HEK293 (cell line): ENCODE measurements at regions not wholly inside any gene's neighbourhood (a gene's known extent, or its start where the extent isn't known, plus 50 kb on each side); places are given as distances from the start of the nearest gene placed in this dataset.
A peak's percentile ranks its signal among the peaks of the same experiment; 100 is the strongest.

ENCODE experiments used
- CTCF ChIA-PET: fragments of 350-600 bp; formaldehyde crosslinking; extraction: SDS; loops from one replicate; lab custom pipeline; 2021; ENCODE audit warnings: antibody characterized with exemption; lab: Yijun Ruan, JAX
- POLR2A ChIA-PET: fragments of 300-600 bp; formaldehyde crosslinking; extraction: SDS; loops from one replicate; lab custom pipeline; 2020; ENCODE audit warnings: antibody characterized with exemption, inconsistent platforms; lab: Yijun Ruan, JAX
- H3K27ac ChIP-seq: fragments of 200-500 bp; sonication (Bioruptor generic); 2 replicates; pipeline ENCODE4 v1.5.1; 2014; ENCODE audit warnings: low read depth, low read length, control low read depth, inconsistent platforms; ENCODE audit errors: extremely low read depth
- H3K36me3 ChIP-seq, 2 experiments: fragments of 200-500 bp in 1 of 2; sonication (Bioruptor generic) in 1 of 2; 1 replicate in 1 of 2; 2 replicates in 1 of 2; pipeline ENCODE4 v1.5.1; 2014 to 2017; ENCODE audit warnings: inconsistent platforms in 2 of 2, low read length in 2 of 2; ENCODE audit not compliant: control insufficient read depth in 2 of 2, insufficient read depth in 1 of 2
- H3K4me1 ChIP-seq: fragments of 200-500 bp; sonication (Bioruptor generic); 2 replicates; pipeline ENCODE4 v1.5.1; 2014; ENCODE audit warnings: mild to moderate bottlenecking, low read length, inconsistent platforms; ENCODE audit not compliant: control insufficient read depth, insufficient read depth
- H3K4me3 ChIP-seq: 2 replicates; pipeline ENCODE4 v1.5.1; 2011; ENCODE audit warnings: low read depth, mild to moderate bottlenecking, control low read depth, low read length, moderate library complexity
- H3K9me3 ChIP-seq: fragments of 200-500 bp; sonication (Bioruptor generic); 2 replicates; pipeline ENCODE4 v1.5.1; 2014; ENCODE audit warnings: low read depth, low read length, inconsistent platforms; ENCODE audit not compliant: control insufficient read depth, insufficient read depth
- AEBP2 ChIP-seq: fragments of 450-650 bp; formaldehyde crosslinking; IDR thresholded peaks from 2 replicates; pipeline ENCODE4 v1.5.1; 2016; ENCODE audit warnings: missing biosample characterization, missing genetic modification characterization, borderline replicate concordance
- FEZF1 ChIP-seq: fragments of 450-650 bp; formaldehyde crosslinking; IDR thresholded peaks from 2 replicates; pipeline ENCODE4 v1.5.1; 2016; ENCODE audit warnings: missing biosample characterization, missing genetic modification characterization
- GLIS1 ChIP-seq: fragments of 450-650 bp; formaldehyde crosslinking; IDR thresholded peaks from 2 replicates; pipeline ENCODE4 v1.5.1; 2016; ENCODE audit warnings: missing biosample characterization, missing genetic modification characterization
- MZF1 ChIP-seq: fragments of 450-650 bp; formaldehyde crosslinking; IDR thresholded peaks from 2 replicates; pipeline ENCODE4 v1.5.1; 2017; ENCODE audit warnings: missing biosample characterization, missing genetic modification characterization, borderline replicate concordance
- PATZ1 ChIP-seq: fragments of 450-650 bp; formaldehyde crosslinking; IDR thresholded peaks from 2 replicates; pipeline ENCODE4 v1.5.1; 2016; ENCODE audit warnings: missing biosample characterization, missing genetic modification characterization
- PRDM10 ChIP-seq: fragments of 450-650 bp; formaldehyde crosslinking; IDR thresholded peaks from 2 replicates; pipeline ENCODE4 v1.5.1; 2016; ENCODE audit warnings: missing biosample characterization, missing genetic modification characterization
- SALL2 ChIP-seq: fragments of 450-650 bp; formaldehyde crosslinking; IDR thresholded peaks from 2 replicates; pipeline ENCODE4 v1.5.0; 2017; ENCODE audit warnings: missing biosample characterization, mild to moderate bottlenecking, missing genetic modification characterization, borderline replicate concordance
- SCRT2 ChIP-seq: fragments of 450-650 bp; formaldehyde crosslinking; IDR thresholded peaks from 2 replicates; pipeline ENCODE4 v1.5.1; 2016; ENCODE audit warnings: missing biosample characterization, missing genetic modification characterization
- SP2 ChIP-seq: fragments of 450-650 bp; formaldehyde crosslinking; IDR thresholded peaks from 2 replicates; pipeline ENCODE4 v1.5.1; 2016; ENCODE audit warnings: missing biosample characterization, missing genetic modification characterization
- WT1 ChIP-seq: fragments of 450-650 bp; formaldehyde crosslinking; IDR thresholded peaks from 2 replicates; pipeline ENCODE4 v1.5.1; 2016; ENCODE audit warnings: missing biosample characterization, missing genetic modification characterization
- ZBTB17 ChIP-seq: fragments of 450-650 bp; formaldehyde crosslinking; IDR thresholded peaks from 2 replicates; pipeline ENCODE4 v1.5.1; 2016; ENCODE audit warnings: missing biosample characterization, missing genetic modification characterization
- ZBTB44 ChIP-seq: fragments of 450-650 bp; IDR thresholded peaks from 2 replicates; pipeline ENCODE4 v1.5.1; 2018; ENCODE audit warnings: missing biosample characterization, mild to moderate bottlenecking, missing genetic modification characterization
- ZBTB49 ChIP-seq: fragments of 450-650 bp; formaldehyde crosslinking; IDR thresholded peaks from 2 replicates; pipeline ENCODE4 v1.5.1; 2016; ENCODE audit warnings: missing biosample characterization, missing genetic modification characterization, low read depth
- ZFP3 ChIP-seq: fragments of 450-650 bp; formaldehyde crosslinking; IDR thresholded peaks from 2 replicates; pipeline ENCODE4 v1.5.1; 2016; ENCODE audit warnings: low read depth, missing biosample characterization, missing genetic modification characterization
- ZFP37 ChIP-seq: fragments of 450-650 bp; formaldehyde crosslinking; IDR thresholded peaks from 2 replicates; pipeline ENCODE4 v1.5.1; 2016; ENCODE audit warnings: missing biosample characterization, missing genetic modification characterization
- ZNF112 ChIP-seq: fragments of 450-650 bp; formaldehyde crosslinking; IDR thresholded peaks from 2 replicates; pipeline ENCODE4 v1.5.0; 2017; ENCODE audit warnings: missing biosample characterization, missing genetic modification characterization
- ZNF184 ChIP-seq: fragments of 450-650 bp; IDR thresholded peaks from 2 replicates; pipeline ENCODE4 v1.5.1; 2018; ENCODE audit warnings: missing biosample characterization, mild to moderate bottlenecking, missing genetic modification characterization
- ZNF202 ChIP-seq: fragments of 450-650 bp; formaldehyde crosslinking; IDR thresholded peaks from 2 replicates; pipeline ENCODE4 v1.5.1; 2016; ENCODE audit warnings: missing biosample characterization, missing genetic modification characterization, borderline replicate concordance
- ZNF48 ChIP-seq: fragments of 450-650 bp; formaldehyde crosslinking; IDR thresholded peaks from 2 replicates; pipeline ENCODE4 v1.5.1; 2016; ENCODE audit warnings: missing biosample characterization, missing genetic modification characterization
- ZNF501 ChIP-seq: fragments of 450-650 bp; formaldehyde crosslinking; IDR thresholded peaks from 2 replicates; pipeline ENCODE4 v1.5.1; 2016; ENCODE audit warnings: missing biosample characterization, missing genetic modification characterization
- ZNF510 ChIP-seq: fragments of 450-650 bp; formaldehyde crosslinking; IDR thresholded peaks from 2 replicates; pipeline ENCODE4 v1.5.1; 2018; ENCODE audit warnings: mild to moderate bottlenecking, missing genetic modification characterization, missing biosample characterization; ENCODE audit not compliant: insufficient replicate concordance
- ZNF521 ChIP-seq: fragments of 450-650 bp; formaldehyde crosslinking; IDR thresholded peaks from 2 replicates; pipeline ENCODE4 v1.5.1; 2017; ENCODE audit warnings: missing biosample characterization, mild to moderate bottlenecking, missing genetic modification characterization
- ZNF660 ChIP-seq: fragments of 450-650 bp; IDR thresholded peaks from 2 replicates; pipeline ENCODE4 v1.5.1; 2018; ENCODE audit warnings: missing biosample characterization, mild to moderate bottlenecking, missing genetic modification characterization
- ZNF677 ChIP-seq: fragments of 450-650 bp; IDR thresholded peaks from 2 replicates; pipeline ENCODE4 v1.5.0; 2018; ENCODE audit warnings: missing biosample characterization, mild to moderate bottlenecking, missing genetic modification characterization, moderate library complexity
- ZNF747 ChIP-seq: fragments of 450-650 bp; formaldehyde crosslinking; IDR thresholded peaks from 2 replicates; pipeline ENCODE4 v1.5.1; 2016; ENCODE audit warnings: missing biosample characterization, missing genetic modification characterization
- ZNF791 ChIP-seq: fragments of 450-650 bp; formaldehyde crosslinking; IDR thresholded peaks from 2 replicates; pipeline ENCODE4 v1.5.1; 2016; ENCODE audit warnings: missing biosample characterization, missing genetic modification characterization
- ZNF837 ChIP-seq: fragments of 450-650 bp; formaldehyde crosslinking; IDR thresholded peaks from 2 replicates; pipeline ENCODE4 v1.5.1; 2016; ENCODE audit warnings: missing biosample characterization, missing genetic modification characterization
- ZSCAN16 ChIP-seq: fragments of 450-650 bp; formaldehyde crosslinking; IDR thresholded peaks from 2 replicates; pipeline ENCODE4 v1.5.1; 2016; ENCODE audit warnings: missing biosample characterization, missing genetic modification characterization

GRCh38 chr1:79373481-79374125 lies 367.1 kb upstream of the ADGRL4 start:
- POLR2A ChIA-PET, result no interaction called here
- Histone ChIP-seq H3K9me3 (no peaks in the 10 kb centered on the region), H3K4me1 (no peaks in the 10 kb centered on the region), H3K4me3 (no peak overlapping the region), H3K36me3 (no peaks in the 10 kb centered on the region), H3K27ac (no peak overlapping the region)
- CTCF ChIA-PET, result no interaction called here
- TF ChIP-seq ZNF501 (tag by site-specific recombination) (no peak), ZBTB49 (tag by site-specific recombination) (no peak), WT1 (tag by site-specific recombination) (no peak), SALL2 (tag by site-specific recombination) (no peak), ZNF112 (tag by site-specific recombination) (no peak), ZNF184 (tag by site-specific recombination) (no peak), PATZ1 (no peak), ZBTB17 (0 out of 2 replicates have a peak, but pooled peaks have one; percentile 42), ZNF791 (tag by site-specific recombination) (no peak), ZSCAN16 (tag by site-specific recombination) (no peak), GLIS1 (tag by site-specific recombination) (no peak), ZFP37 (tag by site-specific recombination) (no peak), ZNF510 (tag by site-specific recombination) (no peak), ZNF521 (tag by site-specific recombination) (no peak), ZNF677 (tag by site-specific recombination) (no peak), SP2 (tag by site-specific recombination) (no peak), ZNF48 (tag by site-specific recombination) (no peak), PRDM10 (tag by site-specific recombination) (no peak), ZFP3 (no peak), ZNF660 (no peak), ZNF747 (tag by site-specific recombination) (no peak), AEBP2 (tag by site-specific recombination) (no peak), ZNF202 (tag by site-specific recombination) (no peak), ZBTB44 (0 out of 2 replicates have a peak, but pooled peaks have one; percentile 16), SCRT2 (peak; percentile 80), MZF1 (tag by site-specific recombination) (no peak), FEZF1 (tag by site-specific recombination) (peak; percentile 54), ZNF837 (tag by site-specific recombination) (no peak)
